Tibial nerve (tissue), 4 donors: ENCODE measurements at regions not wholly inside any gene's neighbourhood (a gene's known extent, or its start where the extent isn't known, plus 50 kb on each side); places are given as distances from the start of the nearest gene placed in this dataset.

Experiments used
- CTCF ChIP-seq, 5 experiments: fragments of 200-600 bp in 3 of 5; fragments of 450-650 bp in 2 of 5; sonication (generic) in 3 of 5; IDR thresholded peaks; one replicate each; pipeline ENCODE4 v1.5.1; 2016 to 2019; ENCODE audit warnings: antibody characterized with exemption in 5 of 5, mild to moderate bottlenecking in 3 of 5, moderate library complexity in 2 of 5
- EP300 ChIP-seq, 2 donors: sonication (generic); formaldehyde crosslinking; IDR thresholded peaks; one replicate each; pipeline ENCODE4 v1.6.1; 2017; ENCODE audit warnings: antibody characterized with exemption in 2 of 2, mild to moderate bottlenecking in 1 of 2
- POLR2A ChIP-seq, 2 donors: fragments of 450-650 bp; IDR thresholded peaks; one replicate each; pipeline ENCODE4 v1.6.1; 2017; ENCODE audit warnings: antibody characterized with exemption in 2 of 2, mild to moderate bottlenecking in 2 of 2, moderate library complexity in 2 of 2

- TF ChIP-seq CTCF (IDR thresholded peaks at IDR 0.05) (no peak), POLR2A (IDR thresholded peaks at IDR 0.05) (no peak), EP300 (IDR thresholded peaks at IDR 0.05) (no peak)
These were observed 86.5 kb downstream of the DIO2 start for GRCh38 chr14:80124794-80125193.
